ENCODE measurements at regions not wholly inside any gene's neighbourhood (a gene's known extent, or its start where the extent isn't known, plus 50 kb on each side); places are given as distances from the start of the nearest gene placed in this dataset.
"Not testable (repeated sequence)": the region's sequence is repeated elsewhere in the genome, so short reads cannot be mapped to it uniquely, and the experiment has no call there.

DNA sequence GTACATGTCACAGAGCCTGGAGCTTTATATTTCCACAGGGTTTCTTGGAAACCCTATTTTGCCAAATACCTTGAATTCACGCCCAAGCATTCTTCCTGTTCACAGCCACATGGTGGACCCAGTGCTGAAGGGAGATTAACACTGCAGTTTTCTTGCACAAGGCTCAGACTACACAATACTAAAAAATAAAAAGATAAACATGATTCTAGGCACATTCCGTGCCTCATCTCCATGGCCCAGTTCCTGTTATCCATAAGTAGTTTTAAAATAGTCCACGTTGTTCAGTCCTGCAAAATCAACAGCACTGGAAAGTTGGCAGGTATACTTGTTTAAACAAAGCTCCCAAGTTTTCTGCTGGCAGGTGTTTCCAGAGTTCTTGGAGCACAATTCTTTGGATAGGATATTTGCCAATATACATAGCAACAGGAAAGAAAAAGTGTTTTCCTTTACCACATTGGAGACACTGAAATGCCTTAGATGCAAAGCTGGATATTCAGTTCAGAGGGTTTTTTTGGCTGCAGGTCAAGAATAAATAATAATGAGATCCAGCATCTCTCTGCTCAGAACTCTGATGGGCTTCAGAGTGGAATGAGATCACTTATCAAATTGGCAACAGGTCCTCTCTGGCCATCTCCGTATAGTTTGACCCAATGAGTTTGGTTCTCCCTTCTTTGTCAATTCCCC lies 88.1 kb upstream of the TGFBR2 start:
- no peak for DNase-seq

DNA sequence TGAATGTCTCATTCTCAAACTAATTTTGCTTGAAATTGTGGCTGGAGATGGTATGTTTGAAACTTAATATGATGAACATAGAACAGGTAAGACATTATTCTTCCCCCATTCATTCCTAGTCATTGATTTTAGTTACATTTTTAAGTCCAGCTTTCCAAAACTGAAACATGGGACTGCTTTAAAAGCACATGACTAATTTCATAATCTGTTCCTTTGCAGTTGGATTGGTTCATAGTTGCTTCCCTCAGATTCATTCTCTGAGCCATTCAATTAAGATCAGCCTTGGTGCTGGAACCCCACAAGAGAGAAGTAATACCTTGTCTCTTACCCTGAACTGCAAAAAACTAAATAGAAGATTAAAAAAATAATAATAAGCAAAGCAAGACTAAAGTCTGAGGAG lies 87.5 kb upstream of the TGFBR2 start:
- DNase-seq = no peak

DNA sequence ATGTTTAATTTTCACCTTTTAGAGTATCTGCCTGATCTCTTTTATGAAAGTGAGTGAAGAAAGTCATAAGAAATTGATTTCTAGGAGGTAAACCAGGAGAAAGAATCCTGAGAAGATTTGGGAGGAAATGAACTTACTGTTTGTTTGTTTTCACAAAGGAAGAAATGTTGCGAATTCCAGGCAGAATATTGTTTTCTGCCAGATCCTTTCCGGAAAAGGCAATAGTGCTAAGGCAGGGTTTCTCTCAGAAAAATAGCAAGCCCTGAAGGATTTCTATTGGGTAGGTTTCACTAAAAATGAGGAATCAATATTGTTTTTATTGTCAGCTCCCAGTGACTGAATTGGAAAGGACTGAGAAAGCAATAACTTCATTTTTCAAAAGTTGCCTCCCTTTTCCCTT lies 85.7 kb upstream of the TGFBR2 start:
- no peak for DNase-seq

DNA sequence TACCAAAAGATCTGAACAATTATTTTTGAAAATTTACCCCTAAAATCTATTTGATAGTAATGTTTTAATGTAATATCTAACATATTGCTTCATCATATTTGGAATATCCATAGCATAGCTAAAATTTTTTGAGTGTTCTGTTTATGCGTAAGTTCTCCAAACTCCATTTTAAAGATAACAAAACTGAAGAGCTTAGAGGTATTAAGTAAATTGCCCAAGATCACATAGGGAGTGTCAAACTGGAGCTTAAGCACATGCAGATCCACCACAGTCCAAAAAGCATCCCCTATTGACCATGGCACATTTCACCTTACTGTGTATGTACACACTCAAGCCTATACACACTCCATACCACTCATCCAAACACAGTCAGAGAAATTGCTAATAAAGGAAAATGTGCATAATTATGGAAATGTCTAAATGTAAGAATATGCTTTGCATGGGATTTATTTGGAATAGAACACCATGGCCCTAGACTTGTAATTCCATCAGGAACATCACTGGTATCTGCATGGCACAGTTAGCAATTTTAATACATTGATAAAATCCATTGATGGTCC lies 85.2 kb upstream of the TGFBR2 start:
- no peak for DNase-seq

DNA sequence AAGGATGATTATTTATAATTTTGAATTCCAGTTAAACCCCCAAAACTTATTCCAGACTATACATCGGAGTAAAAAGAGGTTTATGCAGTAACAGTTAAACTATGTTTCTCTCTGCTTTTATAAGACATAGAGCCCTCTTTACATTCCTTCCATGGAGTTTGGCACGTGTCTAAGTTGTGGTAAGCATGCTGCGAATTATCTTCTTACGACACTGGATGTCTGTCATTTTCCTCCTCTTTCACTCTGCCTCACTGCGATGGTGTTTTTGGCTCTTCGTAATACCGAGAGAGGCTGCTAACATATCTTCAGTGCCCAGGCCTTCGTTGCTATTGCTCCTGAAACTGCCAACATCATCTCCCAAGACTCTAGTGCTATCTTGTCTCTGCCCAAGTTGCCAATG lies 83.9 kb upstream of the TGFBR2 start:
- DNase-seq = no peak

DNA sequence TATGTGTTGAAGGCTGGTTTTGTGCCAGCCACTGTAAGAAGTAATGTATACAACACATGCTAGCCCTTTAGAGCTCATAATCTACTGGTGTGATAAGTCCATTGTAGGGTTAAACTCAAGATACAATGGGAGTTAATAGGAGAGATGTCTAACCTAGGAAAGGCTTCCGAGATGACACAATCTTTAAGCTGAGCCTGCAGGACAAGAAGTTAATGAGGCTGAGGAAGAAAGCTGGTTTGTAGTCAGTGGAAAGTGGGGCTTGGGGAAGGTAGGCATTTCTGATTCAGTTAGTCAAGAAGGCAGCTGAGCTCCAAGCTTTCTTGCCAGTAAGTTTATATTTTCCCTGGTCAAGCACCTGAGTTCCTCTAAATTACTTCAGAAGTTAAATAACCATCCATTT lies 83.0 kb upstream of the TGFBR2 start:
- no peak for DNase-seq

DNA sequence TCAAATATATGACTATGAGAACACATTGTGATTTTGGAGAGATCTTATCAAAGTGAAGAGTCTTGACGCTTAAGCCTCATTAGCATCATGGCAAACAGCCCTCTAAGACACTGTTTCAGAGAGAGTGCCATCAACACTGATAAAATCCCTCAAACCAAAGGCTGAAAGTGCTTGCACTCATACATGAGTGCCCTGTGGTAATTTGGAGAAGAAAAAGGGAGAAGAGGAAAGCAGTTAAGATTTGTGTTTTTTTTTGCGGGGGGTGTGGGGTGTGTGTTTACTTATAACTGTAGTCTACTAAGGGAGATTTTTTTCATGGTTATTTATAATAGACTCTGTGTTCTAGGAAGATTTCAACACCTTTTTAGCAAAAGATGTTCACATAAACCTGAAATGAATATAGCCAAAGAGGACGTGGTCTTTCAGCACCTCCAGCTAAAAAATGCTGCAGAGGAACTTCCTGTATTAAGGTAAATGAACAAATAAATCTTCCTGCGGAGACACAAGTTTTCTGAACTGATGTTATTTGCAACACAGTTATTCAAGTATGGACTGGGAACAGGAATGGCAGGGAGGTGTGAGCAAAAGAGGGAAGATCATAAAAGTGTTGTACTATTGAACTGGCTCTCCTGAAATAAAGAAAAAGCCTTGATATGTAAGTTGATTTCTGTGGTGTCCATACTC lies 81.9 kb upstream of the TGFBR2 start:
- no peak for DNase-seq

DNA sequence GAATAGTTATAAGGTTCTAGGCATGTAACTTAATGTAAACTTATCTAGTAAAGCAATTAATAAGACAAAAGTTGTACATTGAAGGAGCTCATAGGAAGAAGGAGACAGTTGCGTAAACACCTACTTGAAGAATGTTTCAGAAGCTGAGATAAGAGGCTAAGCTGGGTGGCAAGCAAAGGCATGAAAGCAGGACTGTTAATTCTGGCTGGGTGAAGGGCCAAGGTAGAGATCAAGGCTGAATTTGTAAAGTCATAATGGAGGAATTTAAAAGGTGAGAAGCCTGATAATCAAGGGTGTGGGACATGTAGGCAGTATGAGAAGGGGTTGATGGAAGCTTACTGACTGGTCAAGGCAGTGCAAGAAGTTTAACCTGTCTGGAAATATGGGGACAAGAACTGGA lies 80.4 kb upstream of the TGFBR2 start:
- DNase-seq = no peak

DNA sequence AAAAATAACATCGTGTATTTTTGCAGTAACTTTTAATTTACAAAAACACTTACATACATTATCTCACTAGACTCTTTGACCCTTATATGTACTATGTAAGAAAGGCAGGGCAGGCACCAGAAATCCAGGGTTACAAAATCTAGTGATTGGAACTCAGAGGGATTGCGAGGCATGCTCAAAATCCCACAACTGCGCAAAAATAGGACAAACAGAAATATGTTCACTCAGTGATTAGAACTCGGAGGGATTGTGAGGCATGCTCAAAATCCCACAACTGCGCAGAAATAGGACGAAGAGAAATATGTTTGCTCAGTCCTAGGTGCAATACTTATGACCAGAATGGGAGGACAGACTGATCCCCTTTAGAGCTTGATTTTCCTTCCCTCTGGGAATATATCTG lies 79.2 kb upstream of the TGFBR2 start:
- no peak for DNase-seq

DNA sequence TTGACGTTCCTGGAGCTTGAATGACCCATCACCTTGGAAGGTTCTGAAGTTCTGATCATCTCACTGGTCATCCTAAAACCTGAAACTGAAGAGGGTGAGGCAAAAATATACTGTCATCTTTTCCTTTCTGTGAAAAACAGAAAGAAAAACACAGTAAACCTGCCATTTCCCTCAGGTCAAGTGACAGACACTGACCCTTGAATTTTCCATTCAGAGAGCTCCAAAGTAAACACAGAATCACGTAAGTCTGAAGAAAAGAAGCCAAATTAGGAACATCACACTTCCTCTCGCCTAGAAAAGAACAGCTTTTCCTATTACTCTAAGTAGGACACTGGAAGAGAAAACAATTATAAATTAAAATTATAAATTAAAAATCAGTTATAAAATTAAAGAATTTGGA lies 78.7 kb upstream of the TGFBR2 start:
- DNase-seq = no peak

DNA sequence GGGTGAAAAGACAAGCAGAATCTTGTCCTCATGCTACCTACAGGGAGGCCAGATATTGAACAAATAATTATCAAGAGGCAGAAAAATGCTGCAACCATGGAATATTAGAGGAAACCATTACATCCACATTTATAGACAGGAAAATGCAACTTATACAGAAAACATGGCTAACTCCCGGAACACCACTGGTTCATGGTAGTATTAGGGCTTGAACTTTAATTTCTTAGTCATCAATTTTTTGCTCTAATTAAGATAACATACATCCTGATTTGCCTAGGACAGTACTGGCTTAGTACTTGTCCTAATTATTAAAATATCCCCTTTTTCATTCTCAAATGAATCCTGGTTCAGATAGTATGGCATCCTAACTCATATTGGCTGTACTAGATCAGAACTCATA lies 76.3 kb upstream of the TGFBR2 start:
- no peak for DNase-seq

DNA sequence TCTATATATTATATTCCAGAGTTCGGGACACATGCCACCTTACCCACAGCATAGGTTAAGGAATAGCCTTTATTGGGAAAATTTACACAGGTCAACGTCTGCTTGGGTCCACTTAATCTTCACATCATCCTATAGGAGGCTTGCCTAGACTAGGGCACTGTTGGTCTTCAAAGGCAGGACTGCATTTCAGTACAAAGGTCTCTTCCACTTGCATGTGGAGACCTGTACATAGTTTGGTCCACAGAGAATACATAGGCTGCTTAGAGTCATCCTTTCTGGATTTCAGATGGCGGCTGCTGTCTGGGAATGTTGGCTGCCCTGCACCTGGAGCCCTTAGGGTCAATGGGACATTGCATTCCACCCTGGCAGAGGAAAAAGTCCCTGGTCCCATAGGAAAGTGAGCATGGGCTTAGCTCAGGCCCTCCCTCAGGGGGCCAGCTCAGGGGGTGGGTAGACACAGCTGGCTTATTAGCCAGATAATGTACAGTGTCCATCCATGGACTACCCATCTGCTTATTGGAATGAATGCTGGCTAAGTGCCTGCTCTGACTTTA lies 75.3 kb upstream of the TGFBR2 start:
- no peak for DNase-seq

DNA sequence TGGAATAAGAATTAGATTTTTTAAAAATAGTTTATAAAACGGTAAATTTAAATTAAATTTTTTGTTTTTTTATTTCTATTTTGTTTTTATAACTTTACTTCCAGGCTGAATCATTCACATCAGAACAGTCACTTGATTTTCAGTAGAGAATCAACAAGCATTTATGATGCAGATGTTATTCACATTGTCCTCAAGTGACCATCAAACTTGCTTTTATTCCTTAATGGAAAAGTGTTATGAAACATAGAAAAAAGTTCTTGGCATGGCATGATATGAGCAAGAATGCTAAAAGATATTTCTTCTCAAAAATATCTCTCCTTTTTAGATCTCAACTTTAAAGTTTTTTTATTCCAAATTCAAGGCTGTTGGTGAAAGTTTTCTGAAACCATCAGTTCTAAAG lies 70.9 kb upstream of the TGFBR2 start:
- DNase-seq = no peak

DNA sequence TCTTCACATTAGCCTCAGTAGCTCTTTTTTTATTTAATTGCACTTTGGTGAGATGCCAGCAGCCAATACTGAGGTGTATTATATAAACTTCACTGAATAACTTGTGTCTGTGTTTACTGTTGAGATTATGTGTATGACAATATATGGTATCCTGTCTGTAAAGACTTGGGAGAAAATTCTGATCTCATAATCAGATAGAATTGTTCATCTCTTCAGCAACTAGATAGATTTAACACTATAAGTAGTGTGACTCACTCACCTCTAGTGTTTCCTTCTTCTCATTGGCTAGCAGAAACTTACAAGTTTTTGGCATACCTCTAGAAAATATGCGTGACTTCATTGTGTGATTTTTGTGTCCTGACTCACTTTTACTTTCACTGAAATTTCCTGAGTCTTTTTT lies 67.6 kb upstream of the TGFBR2 start:
- DNase-seq = no peak

DNA sequence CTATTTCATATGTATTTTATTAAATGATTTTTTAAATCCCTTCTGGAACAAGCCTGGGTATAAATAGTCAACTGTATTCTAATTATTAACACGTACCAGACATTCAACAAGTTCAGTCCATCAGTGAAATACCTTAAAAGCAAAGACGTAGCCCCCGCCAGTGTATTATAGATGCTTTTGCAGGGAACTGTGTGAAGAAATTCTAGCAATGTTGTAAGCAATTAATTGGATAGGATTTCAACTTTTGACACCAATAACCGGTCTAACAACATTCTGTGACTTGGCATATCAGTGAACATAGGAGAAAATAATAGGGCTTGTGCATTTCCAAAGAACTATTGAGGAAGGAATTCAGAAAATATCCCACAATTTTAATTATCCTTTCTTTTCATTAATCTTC lies 67.2 kb upstream of the TGFBR2 start:
- DNase-seq = no peak

DNA sequence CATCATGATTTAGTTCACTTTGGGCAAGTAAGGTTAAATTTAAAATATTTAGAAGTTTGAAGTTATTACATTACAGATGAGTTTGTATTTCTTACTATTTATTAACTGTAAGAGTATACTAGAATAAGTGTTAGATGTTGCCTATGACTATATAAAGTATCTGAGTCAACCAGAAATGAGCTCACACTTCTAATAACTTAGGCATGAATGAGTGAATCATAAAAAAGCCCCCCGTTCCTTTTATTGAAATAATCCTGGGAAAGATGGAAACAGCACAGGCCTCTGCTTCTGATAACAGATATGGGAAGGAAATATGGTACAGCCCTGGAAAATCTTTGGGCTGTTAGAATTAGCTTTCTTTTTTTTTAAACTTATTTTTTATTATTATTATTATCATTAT lies 66.6 kb upstream of the TGFBR2 start:
- no peak for DNase-seq

DNA sequence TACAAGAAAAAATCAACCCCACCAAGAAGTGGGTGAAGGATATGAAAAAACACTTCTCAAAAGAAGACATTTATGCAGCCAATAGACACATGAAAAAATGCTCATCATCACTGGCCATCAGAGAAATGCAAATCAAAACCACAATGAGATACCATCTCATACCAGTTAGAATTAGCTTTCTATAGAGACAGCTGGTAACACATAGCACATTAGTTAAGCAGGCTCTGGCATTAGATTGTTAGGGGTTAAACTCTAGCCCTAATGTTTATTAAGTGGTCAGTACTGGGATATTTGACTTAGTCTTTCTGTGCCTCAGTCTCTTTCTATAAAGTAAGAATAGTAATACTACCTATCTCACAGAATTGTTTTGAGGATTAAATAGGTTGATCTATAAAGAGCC lies 65.2 kb upstream of the TGFBR2 start:
- not testable (repeated sequence) for DNase-seq

DNA sequence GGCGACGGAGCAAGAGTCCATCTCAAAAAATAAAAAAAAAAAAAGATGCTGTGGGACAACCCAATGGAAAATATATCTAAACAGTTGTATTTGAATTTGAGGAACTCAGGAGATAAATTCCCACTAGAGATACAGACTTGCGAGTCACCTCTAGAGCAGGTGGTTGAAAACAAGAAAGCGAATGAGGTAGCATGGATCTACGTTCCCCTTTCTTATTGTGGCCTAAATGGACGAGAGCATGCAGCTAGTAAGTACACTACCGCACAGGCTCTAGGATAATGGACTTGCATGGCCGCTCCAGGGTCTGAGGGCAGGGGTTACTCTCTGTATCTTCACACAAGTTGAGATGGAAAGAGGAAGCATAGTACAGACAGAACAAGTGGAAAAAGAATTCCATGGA lies 63.5 kb upstream of the TGFBR2 start:
- no peak for DNase-seq

DNA sequence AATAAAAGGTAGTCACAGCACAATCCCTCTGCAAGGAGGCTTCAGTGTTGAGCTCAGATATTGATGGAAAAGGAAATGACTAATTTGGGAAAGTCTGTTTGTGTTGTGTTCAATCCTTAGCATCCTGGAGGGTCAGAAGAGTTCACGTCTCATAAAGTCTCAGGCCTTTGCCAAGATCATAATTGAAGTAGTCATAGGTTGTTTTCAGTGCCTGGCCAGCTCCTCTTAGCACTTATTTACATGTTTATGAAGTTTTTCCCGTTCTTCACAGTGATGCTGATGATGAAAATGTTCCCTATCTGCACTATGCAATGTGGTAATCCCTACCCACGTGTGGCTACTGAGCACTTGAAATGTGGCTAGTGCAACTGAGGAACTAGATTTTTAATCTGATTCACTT lies 61.6 kb upstream of the TGFBR2 start:
- DNase-seq = no peak

DNA sequence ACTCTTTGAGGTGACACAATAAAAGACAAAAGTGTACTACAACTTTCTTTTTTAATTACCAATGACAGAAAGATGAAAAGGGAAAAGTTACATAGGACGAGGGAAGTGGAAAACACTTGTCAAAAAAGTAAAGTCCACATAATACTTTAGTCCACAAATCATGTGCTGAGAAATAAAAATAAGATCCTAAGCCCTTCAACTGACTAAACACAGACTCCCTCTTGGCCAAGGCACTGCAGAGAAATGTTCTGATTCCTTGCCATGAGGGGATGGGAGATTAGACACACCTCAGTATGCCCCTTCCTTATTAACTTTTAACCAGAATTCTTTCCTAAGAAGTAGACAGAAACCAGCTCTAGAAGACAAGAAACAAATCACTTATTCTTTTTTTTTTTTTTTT lies 59.5 kb upstream of the TGFBR2 start:
- no peak for DNase-seq

DNA sequence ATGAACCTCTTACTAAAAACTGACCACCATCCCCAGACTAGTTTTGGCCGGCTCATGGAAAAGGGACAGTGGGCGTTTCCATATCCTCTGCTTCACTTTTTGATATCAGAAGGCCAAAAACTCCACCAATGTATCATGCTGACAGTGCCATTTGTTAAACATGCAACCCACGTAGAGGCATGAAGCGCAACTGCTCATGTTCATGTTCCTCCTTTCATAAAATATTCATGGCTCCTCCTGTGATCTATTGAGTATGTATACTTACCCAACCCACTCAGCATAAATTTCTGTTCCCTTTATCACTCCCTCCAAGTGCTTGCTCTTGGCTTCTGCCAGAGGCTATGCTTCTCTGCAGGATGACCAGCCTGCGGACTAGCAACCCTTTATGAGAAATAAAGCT lies 58.7 kb upstream of the TGFBR2 start:
- DNase-seq = no peak

DNA sequence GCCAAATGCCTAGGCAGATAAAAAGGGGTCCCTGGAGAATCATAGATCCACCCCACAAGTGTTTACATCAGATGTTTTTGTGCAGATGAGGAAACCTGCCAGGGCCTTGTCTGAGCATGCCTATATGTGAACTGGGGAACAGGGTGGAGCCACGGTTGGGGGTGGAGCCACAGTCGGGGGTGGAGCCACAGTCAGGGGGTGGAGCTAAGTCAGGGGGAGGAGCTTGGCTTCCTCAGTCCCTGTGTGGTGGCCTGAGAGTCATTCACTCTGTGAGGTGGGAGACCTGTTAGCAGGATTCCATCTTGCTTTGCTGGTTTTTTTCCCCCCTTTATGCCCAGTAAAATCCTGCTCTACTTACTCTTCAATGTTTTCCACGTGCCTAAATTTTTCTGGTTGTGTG lies 57.8 kb upstream of the TGFBR2 start:
- no peak for DNase-seq

DNA sequence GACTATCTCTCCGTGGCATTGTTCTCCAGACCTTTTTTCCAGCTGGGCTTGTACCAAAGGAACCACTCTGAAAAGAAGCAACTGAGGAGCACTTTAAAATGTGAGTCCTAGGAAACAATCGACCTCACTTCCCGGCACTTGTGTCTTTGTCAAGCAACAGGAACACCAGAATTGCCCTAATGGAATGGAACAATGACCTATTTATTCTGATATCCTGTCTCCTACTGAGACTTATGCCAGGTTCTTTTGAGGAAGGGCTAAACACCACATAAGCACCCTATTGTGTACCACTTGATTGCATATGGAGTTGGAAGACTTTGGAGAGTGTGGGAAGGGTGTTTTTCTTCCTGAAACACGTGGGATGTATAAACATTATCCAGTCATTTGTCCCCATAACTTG lies 56.8 kb upstream of the TGFBR2 start:
- no peak for DNase-seq

Data from hypothalamus (tissue), 51 donors.